HEK293T (cell line): ENCODE measurements at regions not wholly inside any gene's neighbourhood (a gene's known extent, or its start where the extent isn't known, plus 50 kb on each side); places are given as distances from the start of the nearest gene placed in this dataset.

Source experiments
- BHLHE40 ChIP-seq: fragments of 450-650 bp; IDR thresholded peaks from 2 replicates; pipeline ENCODE4 v1.6.1; 2016; ENCODE audit warnings: mild to moderate bottlenecking, moderate library complexity, borderline replicate concordance
- ELF4 ChIP-seq: fragments of 450-650 bp; IDR thresholded peaks from 2 replicates; pipeline ENCODE4 v1.6.1; 2017; ENCODE audit warnings: antibody characterized with exemption
- FOXA1 ChIP-seq: fragments of 450-650 bp; IDR thresholded peaks from 2 replicates; pipeline ENCODE4 v1.6.1; 2016; ENCODE audit warnings: mild to moderate bottlenecking
- FOXM1 ChIP-seq: fragments of 450-650 bp; IDR thresholded peaks from 2 replicates; pipeline ENCODE4 v1.6.1; 2017; ENCODE audit warnings: mild to moderate bottlenecking, borderline replicate concordance
- LEF1 ChIP-seq: fragments of 450-650 bp; IDR thresholded peaks from 2 replicates; pipeline ENCODE4 v1.6.1; 2017; ENCODE audit warnings: mild to moderate bottlenecking, borderline replicate concordance
- NFRKB ChIP-seq: fragments of 450-650 bp; IDR thresholded peaks from 2 replicates; pipeline ENCODE4 v1.6.1; 2016; ENCODE audit warnings: mild to moderate bottlenecking, moderate library complexity
- PKNOX1 ChIP-seq: fragments of 450-650 bp; IDR thresholded peaks from 2 replicates; pipeline ENCODE4 v1.6.1; 2016
- SP1 ChIP-seq: fragments of 450-650 bp; IDR thresholded peaks from 2 replicates; pipeline ENCODE4 v1.6.1; 2017
- SUZ12 ChIP-seq: fragments of 450-650 bp; IDR thresholded peaks from 2 replicates; pipeline ENCODE4 v1.6.1; 2016; ENCODE audit warnings: mild to moderate bottlenecking
- TARDBP ChIP-seq: fragments of 450-650 bp; IDR thresholded peaks from 2 replicates; pipeline ENCODE4 v1.6.1; 2016
- ZNF384 ChIP-seq: fragments of 450-650 bp; IDR thresholded peaks from 2 replicates; pipeline ENCODE4 v1.6.1; 2016

- TF ChIP-seq ELF4 (no peak), SP1 (no peak), FOXA1 (no peak), LEF1 (no peak), SUZ12 (no peak), BHLHE40 (no peak), PKNOX1 (no peak), FOXM1 (no peak), ZNF384 (no peak), TARDBP (no peak), NFRKB (no peak)
These were observed 1369.8 kb upstream of the CDH9 start for GRCh38 chr5:28408186-28408585.
